Esophagus (tissue), 2 donors: ENCODE measurements at regions not wholly inside any gene's neighbourhood (a gene's known extent, or its start where the extent isn't known, plus 50 kb on each side); places are given as distances from the start of the nearest gene placed in this dataset.

Source experiments
- H3K27ac ChIP-seq, 2 donors: one replicate each; pipeline ENCODE4 v1.5.1; 2013; ENCODE audit warnings: low read depth in 2 of 2, mild to moderate bottlenecking in 2 of 2, inconsistent platforms in 1 of 2, low read length in 1 of 2, moderate library complexity in 1 of 2
- H3K27me3 ChIP-seq, 2 donors: one replicate each; pipeline ENCODE4 v1.6.1; 2013; ENCODE audit warnings: low read length in 2 of 2, control low read depth in 1 of 2, mild to moderate bottlenecking in 1 of 2; ENCODE audit not compliant: insufficient read depth in 2 of 2, control insufficient read depth in 1 of 2
- H3K36me3 ChIP-seq, 2 donors: one replicate each; pipeline ENCODE4 v1.6.1; 2013; ENCODE audit warnings: low read length in 1 of 2; ENCODE audit not compliant: control insufficient read depth in 2 of 2, insufficient read depth in 2 of 2
- H3K4me1 ChIP-seq, 2 donors: one replicate each; pipeline ENCODE4 v1.6.1; 2013; ENCODE audit warnings: low read length in 1 of 2; ENCODE audit not compliant: control insufficient read depth in 2 of 2, insufficient read depth in 2 of 2
- H3K4me3 ChIP-seq, 2 donors: one replicate each; pipeline ENCODE4 v1.5.1; 2013; ENCODE audit warnings: low read length in 2 of 2, mild to moderate bottlenecking in 2 of 2, low read depth in 1 of 2, moderate library complexity in 1 of 2
- H3K9me3 ChIP-seq, 2 donors: one replicate each; pipeline ENCODE4 v1.6.1; 2013; ENCODE audit warnings: mild to moderate bottlenecking in 2 of 2, low read depth in 1 of 2, low read length in 1 of 2, moderate library complexity in 1 of 2; ENCODE audit not compliant: control insufficient read depth in 2 of 2, insufficient read depth in 1 of 2
- WGBS, 2 donors: extraction: QIAGEN DNeasy Blood & Tissue Kit; methylation state at CpG; one replicate each; pipeline ENCODE4 v1.1.7; 2013; 5-methylcytosine and 5-hydroxymethylcytosine counted together
- donor health status: healthy with polysubstance abuse.
- donor health status: Bipolar disorder and iron deficiency.

DNA sequence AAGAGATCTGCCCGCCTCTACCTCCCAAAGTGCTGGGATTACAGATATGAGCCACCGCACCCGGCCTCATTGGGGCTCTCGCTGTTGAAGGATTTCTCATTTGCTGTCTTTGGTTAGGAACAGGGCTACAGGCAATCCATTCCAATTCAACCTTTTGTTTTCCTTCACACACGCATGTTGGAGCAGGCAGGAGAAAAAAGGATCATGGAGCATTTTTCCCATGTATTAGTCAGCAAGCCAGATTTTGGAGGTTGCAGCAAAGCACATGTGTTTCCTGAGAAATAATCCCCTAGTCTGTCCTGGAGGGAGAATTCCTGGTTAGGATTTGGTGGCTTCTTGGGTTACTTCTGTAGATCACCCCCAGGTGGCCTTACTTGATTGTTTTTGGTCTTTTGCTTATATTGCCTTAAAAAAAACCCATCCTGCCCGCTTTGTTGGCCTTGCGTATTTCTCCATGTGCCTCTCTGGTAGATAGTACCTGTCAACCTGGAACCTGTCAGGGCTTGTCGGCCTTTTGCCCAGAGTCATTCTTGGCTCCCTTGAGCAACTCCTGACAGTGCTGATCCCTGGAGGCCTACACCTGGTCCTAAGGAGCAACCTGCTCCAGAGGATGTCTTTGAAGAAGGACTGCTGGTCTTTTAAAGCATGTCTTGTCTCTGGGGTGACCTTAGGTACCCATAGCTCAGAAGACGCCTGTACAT, 82.4 kb upstream of the CLCN4 start:
- Histone ChIP-seq H3K4me3 (no peak overlapping the region), H3K27ac (peak overlapping the region in 1 of 2 donors; percentile 39), H3K9me3 (no peaks in the 10 kb centered on the region), H3K4me1 (peaks cover 0 to 3% of the 10 kb centered on the region in 2 donors), H3K36me3 (no peaks in the 10 kb centered on the region), H3K27me3 (no peaks in the 10 kb centered on the region)
- 47 to 77% methylated on average over 9 of the region's 9 CpGs for WGBS, 2 donors

DNA sequence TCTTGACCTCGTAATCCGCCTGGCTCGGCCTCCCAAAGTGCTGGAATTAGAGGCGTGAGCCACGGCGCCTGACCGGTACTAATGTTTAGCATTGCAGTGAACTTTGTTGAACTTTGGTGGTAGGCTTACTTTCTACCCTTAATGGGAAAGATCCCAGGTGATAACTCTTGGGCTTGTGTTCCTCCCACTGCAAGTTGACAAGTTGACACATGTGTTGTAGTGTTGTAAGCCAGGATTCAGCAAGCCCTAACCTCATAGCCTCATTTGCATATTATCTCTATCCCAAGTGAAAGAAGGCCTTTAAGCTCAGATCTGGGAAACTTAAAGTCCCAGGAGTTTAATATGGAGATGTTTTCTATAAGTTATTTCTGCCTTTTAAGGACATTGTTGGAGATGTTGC, 80.0 kb upstream of the CLCN4 start:
- H3K9me3 ChIP-seq, result no peaks in the 10 kb centered on the region
- no peak overlapping the region for H3K4me3 ChIP-seq
- H3K27me3 ChIP-seq, result no peaks in the 10 kb centered on the region
- 76 to 81% methylated on average over 7 of the region's 7 CpGs for WGBS, 2 donors
- H3K36me3 ChIP-seq, result peaks cover 0 to 4% of the 10 kb centered on the region in 2 donors
- H3K4me1 ChIP-seq, result peaks cover 0 to 3% of the 10 kb centered on the region in 2 donors
- H3K27ac ChIP-seq, result no peak overlapping the region

DNA sequence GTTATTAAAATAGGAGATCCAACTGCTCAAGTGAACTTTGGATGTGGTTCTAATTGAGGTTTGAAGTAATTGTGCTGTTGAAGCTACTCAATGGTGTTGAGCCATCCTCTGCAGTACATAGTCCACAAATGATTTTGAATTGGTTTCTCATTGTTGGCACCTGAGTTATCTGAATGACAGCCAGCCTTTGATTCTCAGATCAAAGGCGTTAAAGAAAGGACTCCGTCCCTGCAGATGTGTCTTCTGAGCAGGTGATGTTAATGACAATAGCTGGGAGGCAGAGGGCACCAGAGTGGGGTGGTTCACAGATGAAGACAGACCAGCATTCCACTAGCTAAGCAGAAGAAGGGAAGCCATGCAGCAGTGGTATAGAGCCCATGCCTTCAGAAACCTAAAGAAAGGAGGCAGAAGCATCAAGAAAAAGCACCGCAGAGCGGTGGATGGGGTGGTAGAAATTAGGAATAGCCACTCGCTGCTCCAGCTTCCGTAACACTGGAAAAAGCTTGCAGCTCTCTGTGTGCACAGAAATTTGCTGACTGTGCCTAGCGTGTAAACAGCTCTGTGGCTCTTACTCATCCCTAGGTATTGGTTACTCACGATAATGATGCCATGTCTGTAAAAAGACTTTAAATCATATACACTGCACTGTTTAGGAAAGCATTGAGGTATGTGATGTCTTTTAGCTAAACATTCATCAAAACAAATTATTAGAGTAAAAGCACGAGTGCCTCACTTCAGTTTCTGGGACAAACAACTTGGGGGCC, 79.2 kb upstream of the CLCN4 start:
- peak overlapping the region; percentile 18 to 21 for H3K27ac ChIP-seq
- H3K9me3 ChIP-seq, result no peaks in the 10 kb centered on the region
- WGBS, 2 donors, result 68 to 82% methylated on average over 9 of the region's 9 CpGs

DNA sequence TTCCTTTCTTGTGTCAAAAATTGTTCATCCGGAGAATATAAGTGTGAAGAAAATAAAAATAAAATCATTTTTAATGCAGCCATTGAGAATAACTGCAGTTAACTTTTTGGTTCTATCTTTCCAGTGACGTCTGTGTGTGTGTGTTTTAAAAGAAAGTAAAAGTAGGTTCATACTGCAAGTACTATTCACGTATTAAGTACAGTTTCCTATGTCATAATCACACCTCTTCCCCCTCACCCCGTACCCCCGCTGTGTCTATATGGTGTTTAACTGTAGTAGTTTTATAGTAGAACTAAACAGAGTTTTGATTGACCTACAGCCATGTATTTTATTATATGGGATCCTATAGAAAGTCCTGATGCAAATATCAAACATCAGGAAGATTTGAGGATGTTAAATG, 78.5 kb upstream of the CLCN4 start:
- 79 to 82% methylated on average over 5 of the region's 5 CpGs for WGBS, 2 donors
- Histone ChIP-seq H3K4me3 (no peak overlapping the region), H3K4me1 (peaks cover 0 to 3% of the 10 kb centered on the region in 2 donors), H3K9me3 (no peaks in the 10 kb centered on the region), H3K27ac (no peak overlapping the region), H3K27me3 (no peaks in the 10 kb centered on the region), H3K36me3 (peaks cover 0 to 4% of the 10 kb centered on the region in 2 donors)

More for the DNA sequence above, 79.2 kb upstream of the CLCN4 start:
- peaks cover 0 to 3% of the 10 kb centered on the region in 2 donors for H3K4me1 ChIP-seq
- H3K27me3 ChIP-seq, result no peaks in the 10 kb centered on the region
- H3K36me3 ChIP-seq, result peaks cover 0 to 4% of the 10 kb centered on the region in 2 donors
- no peak overlapping the region for H3K4me3 ChIP-seq

DNA sequence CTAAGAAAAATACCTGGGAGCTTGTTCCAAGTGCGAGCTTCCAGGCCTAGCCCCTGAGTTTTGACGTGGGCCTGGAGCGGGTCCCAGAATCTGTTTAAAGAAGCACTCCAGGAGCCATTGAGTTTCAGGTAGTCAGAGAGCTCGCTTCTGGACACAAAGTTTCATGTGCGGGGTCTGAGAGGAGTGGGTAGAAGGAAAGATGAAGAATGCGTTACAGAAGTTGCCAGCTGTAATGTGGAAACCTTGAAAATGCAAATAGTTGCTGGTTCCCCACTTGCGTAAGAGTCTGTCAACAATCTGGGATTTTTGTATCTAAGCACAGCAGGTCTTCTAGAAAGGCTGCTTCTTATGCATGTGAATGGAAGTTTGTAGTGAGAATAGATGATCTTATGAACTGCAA, 77.5 kb upstream of the CLCN4 start:
- WGBS, 2 donors, result 51 to 52% methylated on average over 7 of the region's 7 CpGs
- Histone ChIP-seq H3K4me3 (no peak overlapping the region), H3K4me1 (peaks cover 0 to 3% of the 10 kb centered on the region in 2 donors)

DNA sequence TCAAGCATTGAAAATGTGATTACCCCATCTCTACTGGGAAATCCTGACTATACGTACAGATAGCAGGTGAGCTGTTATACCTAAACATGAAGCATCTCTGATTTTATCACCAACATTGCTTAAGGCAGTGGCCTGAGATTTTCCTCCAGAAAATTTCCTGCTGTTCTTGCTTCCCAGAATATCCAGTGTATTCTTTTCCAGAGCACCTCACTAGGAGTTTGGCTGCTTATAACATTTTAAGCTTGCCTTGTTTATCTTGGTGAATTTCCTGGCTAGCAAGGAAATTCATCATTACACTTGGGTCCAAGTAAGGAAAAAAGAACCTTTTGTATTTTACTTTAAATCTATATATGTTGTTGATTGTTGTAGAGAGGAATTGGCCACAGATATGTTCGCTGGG, 73.0 kb upstream of the CLCN4 start:
- H3K27ac ChIP-seq, result peak overlapping the region in 1 of 2 donors; percentile 39
- H3K27me3 ChIP-seq, result no peaks in the 10 kb centered on the region
- H3K4me3 ChIP-seq, result no peak overlapping the region
- H3K9me3 ChIP-seq, result no peaks in the 10 kb centered on the region
- no peaks in the 10 kb centered on the region for H3K4me1 ChIP-seq
- 45 to 60% methylated on average over 2 of the region's 2 CpGs for WGBS, 2 donors
- peaks cover 0 to 4% of the 10 kb centered on the region in 2 donors for H3K36me3 ChIP-seq

More for the DNA sequence above, 77.5 kb upstream of the CLCN4 start:
- no peak overlapping the region for H3K27ac ChIP-seq
- peaks cover 0 to 4% of the 10 kb centered on the region in 2 donors for H3K36me3 ChIP-seq
- H3K27me3 ChIP-seq, result no peaks in the 10 kb centered on the region
- H3K9me3 ChIP-seq, result no peaks in the 10 kb centered on the region

DNA sequence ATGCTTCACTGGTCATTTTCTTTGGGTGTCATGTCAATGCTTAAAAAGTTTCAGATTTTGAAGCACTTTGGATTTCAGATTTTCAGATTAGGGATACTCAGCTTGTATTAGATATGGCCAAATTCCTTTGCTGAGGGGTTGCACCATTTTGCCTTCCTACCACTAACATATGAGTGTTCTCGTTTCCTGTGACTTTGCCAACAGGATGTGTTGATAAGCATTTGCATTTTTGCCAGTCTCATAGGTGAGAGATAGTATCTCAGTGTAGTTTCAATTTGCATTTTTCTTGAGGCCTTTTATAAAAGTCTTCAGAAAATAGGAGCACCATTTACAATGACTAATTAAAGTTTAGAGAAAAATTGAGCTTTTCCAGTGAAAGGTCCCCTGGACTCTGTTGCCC, 71.6 kb upstream of the CLCN4 start:
- WGBS, 2 donors, result 35 to 39% methylated on average over 1 of the region's 1 CpG
- H3K4me1 ChIP-seq, result no peaks in the 10 kb centered on the region
- no peaks in the 10 kb centered on the region for H3K9me3 ChIP-seq
- H3K27ac ChIP-seq, result no peak overlapping the region
- peaks cover 0 to 4% of the 10 kb centered on the region in 2 donors for H3K36me3 ChIP-seq
- no peak overlapping the region for H3K4me3 ChIP-seq
- H3K27me3 ChIP-seq, result no peaks in the 10 kb centered on the region

DNA sequence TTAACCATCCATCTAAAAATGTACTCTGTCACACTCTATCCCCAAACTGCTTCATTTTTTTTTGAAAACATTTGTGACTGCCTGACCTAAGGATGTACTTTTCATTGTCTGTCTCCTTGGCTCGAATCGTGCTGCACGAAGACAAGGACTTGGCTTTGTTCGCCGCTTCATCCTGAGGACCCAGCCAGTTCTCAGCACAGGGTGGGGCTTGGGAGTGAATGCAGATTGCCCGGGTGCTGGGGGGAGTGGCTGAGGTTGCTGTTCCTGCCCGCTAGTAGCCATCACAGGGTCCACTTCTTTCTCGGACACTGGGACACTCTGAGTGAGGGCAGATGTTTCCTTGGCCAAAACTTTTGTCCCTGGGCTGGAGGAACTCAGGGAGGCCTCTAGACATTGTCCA, 70.1 kb upstream of the CLCN4 start:
- 55 to 73% methylated on average over 8 of the region's 8 CpGs for WGBS, 2 donors
- Histone ChIP-seq H3K36me3 (no peaks in the 10 kb centered on the region), H3K27ac (no peak overlapping the region), H3K9me3 (no peaks in the 10 kb centered on the region), H3K4me3 (no peak overlapping the region), H3K27me3 (no peaks in the 10 kb centered on the region), H3K4me1 (no peaks in the 10 kb centered on the region)

DNA sequence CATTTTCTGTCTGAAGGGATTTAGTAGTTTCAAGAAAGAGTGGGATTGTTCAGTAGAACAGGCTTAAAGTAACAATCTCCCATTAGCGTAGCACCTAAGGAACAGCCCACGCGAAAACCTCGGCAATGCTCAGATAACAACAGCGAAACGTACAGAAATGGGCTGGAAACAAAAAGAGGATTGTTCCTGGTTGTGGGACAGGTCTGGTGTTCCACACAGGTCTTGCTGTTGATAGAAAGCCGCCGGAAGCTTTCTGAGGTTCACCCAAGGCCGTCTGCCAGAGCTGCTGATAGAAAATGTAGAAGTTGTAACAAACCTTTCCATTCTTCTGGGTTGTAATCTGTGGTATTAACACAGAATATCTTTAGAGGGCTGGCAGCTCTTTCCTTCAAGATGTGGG, 69.4 kb upstream of the CLCN4 start:
- Histone ChIP-seq H3K27ac (no peak overlapping the region), H3K9me3 (no peaks in the 10 kb centered on the region), H3K4me1 (no peaks in the 10 kb centered on the region), H3K4me3 (no peak overlapping the region), H3K36me3 (no peaks in the 10 kb centered on the region), H3K27me3 (no peaks in the 10 kb centered on the region)
- 81 to 91% methylated on average over 9 of the region's 9 CpGs for WGBS, 2 donors
